GM23338 (cell line): ENCODE measurements at regions not wholly inside any gene's neighbourhood (a gene's known extent, or its start where the extent isn't known, plus 50 kb on each side); places are given as distances from the start of the nearest gene placed in this dataset.

Source experiments
- ATAC-seq: fragments of 200-7000 bp; cut with Tn5 transposase; 3 replicates; pipeline ENCODE4 v1.9.1; 2020
- DNase-seq: peaks from one replicate; pipeline ENCODE4 v3.0.0-alpha.2; 2015; ENCODE audit warnings: low spot score
- H2AFZ ChIP-seq: fragments of 200-600 bp; sonication (generic); 2 replicates; pipeline ENCODE4 v1.8.0; 2016; ENCODE audit warnings: antibody characterized with exemption, mild to moderate bottlenecking, moderate library complexity
- H3F3A ChIP-seq: fragments of 200-600 bp; sonication (generic); replicated peaks from 2 replicates; pipeline ENCODE4 v1.8.0; 2017; ENCODE audit warnings: antibody characterized with exemption, mixed run types, low read depth
- H3K27ac ChIP-seq: fragments of 200-600 bp; sonication (generic); 2 replicates; pipeline ENCODE4 v1.6.1; 2016; ENCODE audit warnings: low read depth
- H3K27me3 ChIP-seq: fragments of 200-600 bp; sonication (generic); 2 replicates; pipeline ENCODE4 v1.8.0; 2016; ENCODE audit warnings: mild to moderate bottlenecking, mixed run types, moderate library complexity; ENCODE audit not compliant: insufficient read depth
- H3K36me3 ChIP-seq: fragments of 200-600 bp; sonication (generic); 2 replicates; pipeline ENCODE4 v1.8.0; 2016; ENCODE audit warnings: mild to moderate bottlenecking; ENCODE audit not compliant: insufficient read depth
- H3K4me1 ChIP-seq: fragments of 200-600 bp; sonication (generic); 2 replicates; pipeline ENCODE4 v1.8.0; 2016; ENCODE audit warnings: mild to moderate bottlenecking, moderate library complexity; ENCODE audit not compliant: insufficient read depth
- H3K4me2 ChIP-seq: fragments of 200-600 bp; sonication (generic); 2 replicates; pipeline ENCODE4 v1.7.1; 2017; ENCODE audit warnings: mixed run types
- H3K4me3 ChIP-seq: fragments of 200-600 bp; sonication (generic); 2 replicates; pipeline ENCODE4 v1.6.1; 2016; ENCODE audit warnings: mixed run types
- H3K79me2 ChIP-seq: fragments of 200-600 bp; sonication (generic); replicated peaks from 2 replicates; pipeline ENCODE4 v1.8.0; 2017; ENCODE audit warnings: mild to moderate bottlenecking; ENCODE audit not compliant: insufficient read depth
- H3K9me2 ChIP-seq: fragments of 200-600 bp; sonication (generic); 2 replicates; pipeline ENCODE4 v1.8.0; 2017; ENCODE audit not compliant: insufficient read depth
- H4K20me1 ChIP-seq: fragments of 200-600 bp; sonication (generic); replicated peaks from 2 replicates; pipeline ENCODE4 v1.8.0; 2017; ENCODE audit warnings: mild to moderate bottlenecking; ENCODE audit not compliant: insufficient read depth
- H3K27ac Mint-ChIP-seq: 2 replicates; pipeline ENCODE4 v1.8.0; 2020; ENCODE audit warnings: inconsistent platforms, mild to moderate bottlenecking, moderate library complexity, mixed read lengths
- H3K27me3 Mint-ChIP-seq: 3 replicates; pipeline ENCODE4 v1.8.0; 2022; ENCODE audit warnings: low read depth, mild to moderate bottlenecking, moderate library complexity, mixed read lengths, inconsistent platforms; ENCODE audit not compliant: insufficient read depth, poor library complexity
- H3K36me3 Mint-ChIP-seq: 3 replicates; pipeline ENCODE4 v1.8.0; 2021; ENCODE audit warnings: low read depth, mild to moderate bottlenecking, inconsistent platforms, moderate library complexity, mixed read lengths
- H3K4me1 Mint-ChIP-seq: 3 replicates; pipeline ENCODE4 v1.8.0; 2020; ENCODE audit warnings: mild to moderate bottlenecking, inconsistent platforms, mixed read lengths
- H3K4me3 Mint-ChIP-seq: 3 replicates; pipeline ENCODE4 v1.8.0; 2021; ENCODE audit warnings: moderate library complexity, mild to moderate bottlenecking, inconsistent platforms, mixed read lengths
- H3K9me3 Mint-ChIP-seq: 3 replicates; pipeline ENCODE4 v1.8.0; 2020; ENCODE audit warnings: moderate library complexity, mild to moderate bottlenecking, inconsistent platforms, mixed read lengths
- CTCF ChIP-seq, 2 experiments: fragments of 200-600 bp in 1 of 2; sonication (generic) in 1 of 2; conservative IDR thresholded peaks; 2 replicates each; pipeline versions ENCODE4 v1.5.1 to v1.6.1; 2016 to 2017; ENCODE audit warnings: antibody characterized with exemption in 2 of 2, low read depth in 2 of 2, mild to moderate bottlenecking in 2 of 2, moderate library complexity in 1 of 2
- POLR2AphosphoS5 ChIP-seq: IDR thresholded peaks from 2 replicates; pipeline ENCODE4 v1.6.1; 2016; ENCODE audit warnings: antibody characterized with exemption, low read depth
- STAT1 ChIP-seq: IDR thresholded peaks from one replicate; pipeline ENCODE4 v1.6.1; 2016; ENCODE audit warnings: antibody characterized with exemption; ENCODE audit not compliant: unreplicated experiment
- ZNF462 ChIP-seq: fragments of 250-450 bp; sonication (Bioruptor Pico); IDR thresholded peaks from 2 replicates; pipeline ENCODE4 v1.5.0; 2020; ENCODE audit warnings: mild to moderate bottlenecking, moderate library complexity

- no peak overlapping the region for H3K4me3 ChIP-seq
- Mint-ChIP-seq H3K27me3 (peaks cover 5% of the 10 kb centered on the region), H3K4me3 (no peak overlapping the region), H3K9me3 (no peaks in the 10 kb centered on the region), H3K4me1 (peaks cover 23% of the 10 kb centered on the region), H3K36me3 (no peaks in the 10 kb centered on the region), H3K27ac (no peak overlapping the region)
- TF ChIP-seq CTCF (conservative IDR thresholded peaks at IDR 0.05; ENCODE audit: low read depth in 2 of 2): peak in 1 of 2 experiments; percentile 23; a peak in 2 of 4 replicates
- TF ChIP-seq ZNF462 (CRISPR knock-in tag): no peak
- no peak for TF ChIP-seq POLR2AphosphoS5
- no peak for TF ChIP-seq STAT1
- no peaks in the 10 kb centered on the region for H3K79me2 ChIP-seq
- ATAC-seq (no peak), DNase-seq (no peak)
- H3K27ac ChIP-seq: no peak overlapping the region
- H3F3A ChIP-seq: no peaks in the 10 kb centered on the region
- 0 out of 2 replicates have a peak, but pooled peaks cover 2% of the 10 kb centered on the region for H3K9me2 ChIP-seq
- H2AFZ ChIP-seq: peak overlapping the region; percentile 32; the same call in 1 of the 2 replicates
- H3K27me3 ChIP-seq: no peaks in the 10 kb centered on the region
- no peaks in the 10 kb centered on the region for H3K36me3 ChIP-seq
- no peak overlapping the region for H3K4me2 ChIP-seq
- H3K4me1 ChIP-seq: peaks cover 7% of the 10 kb centered on the region
- no peaks in the 10 kb centered on the region for H4K20me1 ChIP-seq
These were observed 151.6 kb downstream of the TOMM20 start for GRCh38 chr1:234976861-234977680.
